ENCODE measurements at regions not wholly inside any gene's neighbourhood (a gene's known extent, or its start where the extent isn't known, plus 50 kb on each side); places are given as distances from the start of the nearest gene placed in this dataset.
"Not testable (repeated sequence)": the region's sequence is repeated elsewhere in the genome, so short reads cannot be mapped to it uniquely, and the experiment has no call there.

DNA sequence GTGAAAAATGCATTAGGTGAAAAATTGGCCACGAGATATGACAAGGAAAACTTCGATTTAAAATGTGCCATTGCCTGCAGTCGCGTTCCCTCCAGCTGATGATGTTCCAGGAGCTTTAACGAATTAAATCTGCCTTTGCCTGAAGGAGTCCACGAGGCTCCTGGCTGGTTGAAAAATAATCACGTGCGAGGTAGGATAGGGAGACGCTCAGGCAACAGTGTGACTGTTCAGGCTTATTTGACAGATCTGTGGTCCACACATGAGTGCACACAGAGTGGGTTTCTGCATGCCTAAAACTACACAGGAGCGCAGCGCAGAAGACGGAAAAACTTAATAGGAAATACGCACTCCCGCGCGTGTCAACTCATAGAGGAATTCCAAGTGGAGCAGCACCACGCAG, 204.0 kb upstream of the PITRM1 start:
- peaks cover 4% of the 10 kb centered on the region for H3K4me1 ChIP-seq (ENCODE audit: control insufficient read depth, insufficient read depth, low read length)
- no peaks in the 10 kb centered on the region for H3K27me3 ChIP-seq (ENCODE audit: control insufficient read depth in 1 of 2, insufficient read depth in 2 of 2, low read length in 2 of 2)
- H3K9me3 ChIP-seq (ENCODE audit: control insufficient read depth in 2 of 2, low read length in 2 of 2): peaks cover 0 to 4% of the 10 kb centered on the region in 2 donors
- no peak overlapping the region for H3K9ac ChIP-seq (ENCODE audit: low read length in 2 of 2)
- H3K36me3 ChIP-seq (ENCODE audit: control insufficient read depth in 2 of 2, insufficient read depth in 2 of 2, low read length in 2 of 2): no peaks in the 10 kb centered on the region
- H3K27ac ChIP-seq (ENCODE audit: low read length): no peak overlapping the region
- H3K4me3 ChIP-seq (ENCODE audit: low read length in 2 of 2): no peak overlapping the region

DNA sequence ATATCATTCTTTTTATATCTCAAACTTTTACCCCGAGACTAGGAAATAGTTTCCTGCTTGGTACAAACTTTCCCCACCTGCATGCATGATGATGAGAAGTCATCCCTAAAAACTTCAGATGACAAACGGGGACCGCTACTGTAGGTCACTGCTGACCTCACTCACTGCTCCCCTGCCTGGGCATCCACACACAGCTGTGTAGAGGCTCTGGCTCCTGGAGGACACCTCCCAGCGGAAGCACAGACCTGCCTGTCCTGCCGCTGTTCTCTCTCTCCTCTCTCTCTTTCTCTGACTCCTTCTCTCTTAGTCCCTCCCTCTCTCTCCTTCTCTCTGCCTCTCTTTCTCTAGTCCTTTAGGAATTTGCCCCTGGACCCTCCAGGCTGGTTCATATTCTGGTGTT, 202.9 kb upstream of the PITRM1 start:
- no peak overlapping the region for H3K9ac ChIP-seq (ENCODE audit: low read length in 2 of 2)
- H3K36me3 ChIP-seq (ENCODE audit: control insufficient read depth in 2 of 2, insufficient read depth in 2 of 2, low read length in 2 of 2): no peaks in the 10 kb centered on the region
- no peaks in the 10 kb centered on the region for H3K27me3 ChIP-seq (ENCODE audit: control insufficient read depth in 1 of 2, insufficient read depth in 2 of 2, low read length in 2 of 2)
- peaks cover 4% of the 10 kb centered on the region for H3K4me1 ChIP-seq (ENCODE audit: control insufficient read depth, insufficient read depth, low read length)
- no peak overlapping the region for H3K27ac ChIP-seq (ENCODE audit: low read length)
- no peak overlapping the region for H3K4me3 ChIP-seq (ENCODE audit: low read length in 2 of 2)
- H3K9me3 ChIP-seq (ENCODE audit: control insufficient read depth in 2 of 2, low read length in 2 of 2): peaks cover 0 to 4% of the 10 kb centered on the region in 2 donors

DNA sequence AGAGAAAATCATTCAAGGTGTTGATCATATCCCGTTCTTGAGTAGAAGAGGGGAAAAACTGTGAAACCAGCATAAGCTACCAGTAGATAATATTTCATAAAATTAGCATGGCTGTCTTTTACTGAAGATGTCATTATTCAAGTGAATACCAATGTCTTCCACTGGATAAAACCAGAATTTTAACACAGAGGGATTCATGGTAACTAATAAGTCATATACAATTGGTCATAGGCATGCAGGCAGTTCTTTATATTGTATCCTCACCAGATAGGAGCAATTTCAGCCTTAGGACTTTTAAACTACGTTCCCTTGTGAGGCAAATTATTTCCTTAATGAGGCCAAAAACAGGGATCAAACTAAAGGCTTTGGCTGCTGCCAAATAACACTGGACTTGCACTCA, 202.3 kb upstream of the PITRM1 start:
- H3K9ac ChIP-seq (ENCODE audit: low read length in 2 of 2): no peak overlapping the region
- peaks cover 4% of the 10 kb centered on the region for H3K4me1 ChIP-seq (ENCODE audit: control insufficient read depth, insufficient read depth, low read length)
- H3K27ac ChIP-seq (ENCODE audit: low read length): no peak overlapping the region
- H3K36me3 ChIP-seq (ENCODE audit: control insufficient read depth in 2 of 2, insufficient read depth in 2 of 2, low read length in 2 of 2): no peaks in the 10 kb centered on the region
- no peaks in the 10 kb centered on the region for H3K27me3 ChIP-seq (ENCODE audit: control insufficient read depth in 1 of 2, insufficient read depth in 2 of 2, low read length in 2 of 2)
- peaks cover 0 to 4% of the 10 kb centered on the region in 2 donors for H3K9me3 ChIP-seq (ENCODE audit: control insufficient read depth in 2 of 2, low read length in 2 of 2)
- no peak overlapping the region for H3K4me3 ChIP-seq (ENCODE audit: low read length in 2 of 2)

DNA sequence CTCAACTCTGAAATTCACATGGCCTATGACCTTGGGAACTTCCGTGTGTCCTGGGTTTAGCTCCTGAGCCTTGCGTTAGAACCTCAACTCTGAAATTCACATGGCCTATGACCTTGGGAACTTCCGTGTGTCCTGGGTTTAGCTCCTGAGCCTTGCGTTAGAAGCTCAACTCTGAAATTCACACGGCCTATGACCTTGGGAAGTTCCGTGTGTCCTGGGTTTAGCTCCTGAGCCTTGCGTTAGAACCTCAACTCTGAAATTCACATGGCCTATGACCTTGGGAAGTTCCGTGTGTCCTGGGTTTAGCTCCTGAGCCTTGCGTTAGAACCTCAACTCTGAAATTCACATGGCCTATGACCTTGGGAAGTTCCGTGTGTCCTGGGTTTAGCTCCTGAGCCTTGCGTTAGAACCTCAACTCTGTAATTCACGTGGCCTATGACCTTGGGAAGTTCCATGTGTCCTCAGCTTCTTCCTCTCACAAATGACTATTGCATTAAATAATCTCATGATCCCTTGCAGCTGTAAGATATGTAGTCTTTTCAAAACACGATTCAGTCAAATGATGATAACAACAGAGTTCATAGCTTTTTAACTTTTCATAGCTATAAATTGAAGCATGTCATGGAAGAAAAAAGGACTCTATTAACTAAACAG, 200.9 kb upstream of the PITRM1 start:
- not testable (repeated sequence) for H3K27ac ChIP-seq (ENCODE audit: low read length); H3K4me1 ChIP-seq (ENCODE audit: control insufficient read depth, insufficient read depth, low read length); H3K9ac ChIP-seq (ENCODE audit: low read length in 2 of 2)

DNA sequence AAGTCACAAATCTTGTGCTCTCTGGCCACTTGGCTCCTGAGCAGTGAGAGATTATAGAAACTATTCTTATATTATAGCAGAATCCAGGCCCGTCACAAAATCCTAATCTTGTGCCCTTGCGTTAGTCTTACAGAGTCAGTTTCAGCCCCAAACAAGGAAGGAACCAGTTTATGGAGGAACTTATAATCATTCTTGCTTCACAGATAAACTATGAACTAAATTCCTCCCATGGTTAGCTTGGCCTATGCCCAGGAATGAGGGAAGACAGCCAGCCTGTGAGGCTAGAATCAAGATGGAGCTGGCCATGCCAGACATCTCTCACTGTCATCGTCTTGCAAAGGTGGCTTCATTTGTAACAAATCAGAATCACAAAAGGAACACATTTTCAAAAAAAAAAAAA, 199.7 kb upstream of the PITRM1 start:
- H3K27me3 ChIP-seq (ENCODE audit: control insufficient read depth in 1 of 2, insufficient read depth in 2 of 2, low read length in 2 of 2): no peaks in the 10 kb centered on the region
- H3K27ac ChIP-seq (ENCODE audit: low read length): no peak overlapping the region
- no peaks in the 10 kb centered on the region for H3K36me3 ChIP-seq (ENCODE audit: control insufficient read depth in 2 of 2, insufficient read depth in 2 of 2, low read length in 2 of 2)
- no peak overlapping the region for H3K9ac ChIP-seq (ENCODE audit: low read length in 2 of 2)
- H3K9me3 ChIP-seq (ENCODE audit: control insufficient read depth in 2 of 2, low read length in 2 of 2): no peaks in the 10 kb centered on the region
- H3K4me3 ChIP-seq (ENCODE audit: low read length in 2 of 2): no peak overlapping the region
- H3K4me1 ChIP-seq (ENCODE audit: control insufficient read depth, insufficient read depth, low read length): peaks cover 4% of the 10 kb centered on the region

More for the DNA sequence above, 200.9 kb upstream of the PITRM1 start:
- not testable (repeated sequence) for H3K36me3 ChIP-seq (ENCODE audit: control insufficient read depth in 2 of 2, insufficient read depth in 2 of 2, low read length in 2 of 2); H3K9me3 ChIP-seq (ENCODE audit: control insufficient read depth in 2 of 2, low read length in 2 of 2); H3K27me3 ChIP-seq (ENCODE audit: control insufficient read depth in 1 of 2, insufficient read depth in 2 of 2, low read length in 2 of 2); H3K4me3 ChIP-seq (ENCODE audit: low read length in 2 of 2)

DNA sequence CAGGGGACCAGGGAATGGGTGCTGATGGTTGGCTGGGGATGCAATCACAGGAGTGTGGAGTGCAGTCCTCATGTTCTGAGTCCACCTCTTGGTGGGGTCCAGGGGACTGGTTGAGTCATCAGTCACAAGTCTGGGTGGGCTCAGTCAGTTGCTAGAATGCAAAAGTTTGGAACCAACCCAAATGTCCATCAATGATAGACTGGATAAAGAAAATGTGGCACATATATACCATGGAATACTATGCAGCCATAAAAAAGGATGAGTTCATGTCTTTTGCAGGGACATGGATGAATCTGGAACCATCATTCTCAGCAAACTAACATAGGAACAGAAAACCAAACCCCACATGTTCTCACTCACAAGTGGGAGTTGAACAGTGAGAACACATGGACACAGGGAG, 199.0 kb upstream of the PITRM1 start:
- not testable (repeated sequence) for H3K4me1 ChIP-seq (ENCODE audit: control insufficient read depth, insufficient read depth, low read length); H3K27me3 ChIP-seq (ENCODE audit: control insufficient read depth in 1 of 2, insufficient read depth in 2 of 2, low read length in 2 of 2); H3K27ac ChIP-seq (ENCODE audit: low read length); H3K4me3 ChIP-seq (ENCODE audit: low read length in 2 of 2); H3K9ac ChIP-seq (ENCODE audit: low read length in 2 of 2); H3K9me3 ChIP-seq (ENCODE audit: control insufficient read depth in 2 of 2, low read length in 2 of 2); H3K36me3 ChIP-seq (ENCODE audit: control insufficient read depth in 2 of 2, insufficient read depth in 2 of 2, low read length in 2 of 2)

DNA sequence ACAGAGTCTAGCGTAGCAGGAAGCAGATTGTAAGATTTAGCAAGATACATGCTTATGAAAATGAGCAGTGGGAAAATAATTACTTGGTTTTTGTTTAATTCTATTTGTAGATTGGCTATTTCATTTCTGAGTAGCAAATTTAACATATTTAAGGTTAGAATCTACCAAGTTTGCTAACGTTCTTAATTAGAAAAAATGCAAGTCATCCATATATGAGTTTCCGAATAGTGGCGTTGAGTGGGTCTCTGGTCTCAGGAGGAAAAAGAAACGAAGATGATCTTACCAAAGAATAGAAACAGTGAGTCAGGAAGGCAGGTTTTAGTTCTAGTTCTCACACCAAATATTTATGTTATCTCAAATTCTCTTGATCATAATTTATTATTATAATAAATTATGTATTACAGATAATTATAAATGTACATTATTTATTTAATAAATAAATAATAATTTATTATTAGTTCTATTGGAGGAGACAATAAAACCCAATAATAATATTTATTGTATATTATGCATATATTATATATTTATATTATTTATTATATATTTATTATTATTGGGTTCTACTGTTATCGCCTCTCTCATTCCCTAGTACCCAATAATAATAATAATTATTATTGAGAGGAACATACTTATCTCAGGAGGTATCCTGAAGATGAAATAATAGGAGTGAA, 194.3 kb upstream of the PITRM1 start:
- no peak overlapping the region for H3K9ac ChIP-seq (ENCODE audit: low read length in 2 of 2)
- H3K9me3 ChIP-seq (ENCODE audit: control insufficient read depth in 2 of 2, low read length in 2 of 2): no peaks in the 10 kb centered on the region
- no peaks in the 10 kb centered on the region for H3K4me1 ChIP-seq (ENCODE audit: control insufficient read depth, insufficient read depth, low read length)
- H3K27me3 ChIP-seq (ENCODE audit: control insufficient read depth in 1 of 2, insufficient read depth in 2 of 2, low read length in 2 of 2): no peaks in the 10 kb centered on the region
- H3K36me3 ChIP-seq (ENCODE audit: control insufficient read depth in 2 of 2, insufficient read depth in 2 of 2, low read length in 2 of 2): no peaks in the 10 kb centered on the region
- no peak overlapping the region for H3K4me3 ChIP-seq (ENCODE audit: low read length in 2 of 2)
- H3K27ac ChIP-seq (ENCODE audit: low read length): no peak overlapping the region

DNA sequence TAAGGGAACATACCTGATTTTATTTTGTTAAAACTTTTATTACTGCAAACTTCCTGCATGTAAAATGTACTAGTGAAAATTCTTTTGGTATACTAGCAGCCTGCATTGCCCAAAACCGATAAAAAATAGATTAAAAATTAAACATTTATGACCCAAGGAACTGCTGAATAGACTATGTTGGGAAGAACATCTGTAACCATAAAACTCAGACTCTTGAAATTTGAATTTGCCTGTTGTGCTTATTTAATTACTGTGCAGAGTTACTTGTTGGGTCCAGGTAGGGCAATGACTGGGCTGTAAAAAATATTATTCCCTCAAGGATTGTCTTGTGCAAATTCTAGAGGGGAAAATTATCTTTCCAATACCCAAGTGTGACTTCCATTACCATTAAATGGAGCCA, 193.5 kb upstream of the PITRM1 start:
- Histone ChIP-seq H3K9me3 (ENCODE audit: control insufficient read depth in 2 of 2, low read length in 2 of 2) (no peaks in the 10 kb centered on the region), H3K27ac (ENCODE audit: low read length) (no peak overlapping the region), H3K27me3 (ENCODE audit: control insufficient read depth in 1 of 2, insufficient read depth in 2 of 2, low read length in 2 of 2) (no peaks in the 10 kb centered on the region), H3K9ac (ENCODE audit: low read length in 2 of 2) (no peak overlapping the region), H3K36me3 (ENCODE audit: control insufficient read depth in 2 of 2, insufficient read depth in 2 of 2, low read length in 2 of 2) (no peaks in the 10 kb centered on the region), H3K4me3 (ENCODE audit: low read length in 2 of 2) (no peak overlapping the region), H3K4me1 (ENCODE audit: control insufficient read depth, insufficient read depth, low read length) (no peaks in the 10 kb centered on the region)

DNA sequence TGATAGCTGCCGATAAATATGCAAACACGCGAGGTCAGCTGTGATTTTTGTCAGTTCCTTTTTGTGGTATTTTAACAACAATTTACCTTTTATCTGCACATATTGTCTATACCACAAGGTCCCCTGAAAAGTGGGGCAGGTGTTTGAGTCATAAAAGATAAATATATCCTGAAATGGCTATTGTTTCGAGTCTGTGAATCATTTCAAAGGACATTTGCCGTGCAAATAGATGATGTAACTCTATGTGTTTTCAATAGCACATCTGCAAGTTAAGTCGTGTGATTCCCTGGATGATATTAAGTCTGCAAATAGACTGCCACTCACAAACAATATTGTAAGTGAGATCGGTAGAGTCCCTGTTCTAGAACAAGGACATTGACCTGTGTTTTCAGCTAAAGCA, 193.0 kb upstream of the PITRM1 start:
- Histone ChIP-seq H3K4me3 (ENCODE audit: low read length in 2 of 2) (no peak overlapping the region), H3K27ac (ENCODE audit: low read length) (no peak overlapping the region), H3K27me3 (ENCODE audit: control insufficient read depth in 1 of 2, insufficient read depth in 2 of 2, low read length in 2 of 2) (no peaks in the 10 kb centered on the region), H3K4me1 (ENCODE audit: control insufficient read depth, insufficient read depth, low read length) (no peaks in the 10 kb centered on the region), H3K9me3 (ENCODE audit: control insufficient read depth in 2 of 2, low read length in 2 of 2) (no peaks in the 10 kb centered on the region), H3K9ac (ENCODE audit: low read length in 2 of 2) (no peak overlapping the region), H3K36me3 (ENCODE audit: control insufficient read depth in 2 of 2, insufficient read depth in 2 of 2, low read length in 2 of 2) (no peaks in the 10 kb centered on the region)

DNA sequence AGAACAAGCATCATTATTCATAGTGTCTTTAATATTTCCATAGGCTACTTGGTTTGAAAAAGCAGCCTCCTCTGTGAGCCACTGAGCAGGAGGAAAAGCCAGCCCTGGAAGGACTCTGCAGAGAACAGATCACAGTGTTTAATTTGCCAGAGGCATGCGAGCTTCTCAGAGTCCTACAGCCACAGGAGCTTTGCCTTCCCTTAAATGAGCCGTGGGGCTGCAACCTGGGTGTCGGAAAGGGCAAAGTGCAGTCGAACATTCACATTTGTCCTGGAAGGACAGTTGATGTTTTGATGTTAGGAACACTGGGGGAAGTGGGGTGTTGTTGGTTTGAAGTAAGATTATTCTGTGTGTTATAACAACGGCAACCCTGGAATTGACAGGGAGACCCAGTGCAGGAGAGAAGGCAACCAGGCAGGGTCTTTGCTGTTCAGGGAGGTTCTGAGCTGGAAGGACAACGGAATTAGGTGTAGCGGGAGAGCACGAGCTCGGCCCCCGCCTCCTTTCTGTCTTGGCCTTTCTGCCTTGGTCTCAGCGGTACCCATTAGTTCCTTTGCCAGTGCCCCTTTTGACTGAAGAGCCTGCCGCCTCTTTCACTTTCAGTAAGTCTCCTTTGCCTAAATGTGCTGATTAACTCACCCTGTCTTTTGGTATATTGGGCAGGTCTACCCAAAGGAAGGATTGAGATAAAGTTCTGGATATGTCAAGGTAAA, 192.3 kb upstream of the PITRM1 start:
- no peak overlapping the region for H3K27ac ChIP-seq (ENCODE audit: low read length)
- no peaks in the 10 kb centered on the region for H3K27me3 ChIP-seq (ENCODE audit: control insufficient read depth in 1 of 2, insufficient read depth in 2 of 2, low read length in 2 of 2)
- H3K9me3 ChIP-seq (ENCODE audit: control insufficient read depth in 2 of 2, low read length in 2 of 2): no peaks in the 10 kb centered on the region
- no peak overlapping the region for H3K9ac ChIP-seq (ENCODE audit: low read length in 2 of 2)
- no peaks in the 10 kb centered on the region for H3K36me3 ChIP-seq (ENCODE audit: control insufficient read depth in 2 of 2, insufficient read depth in 2 of 2, low read length in 2 of 2)
- H3K4me1 ChIP-seq (ENCODE audit: control insufficient read depth, insufficient read depth, low read length): no peaks in the 10 kb centered on the region
- no peak overlapping the region for H3K4me3 ChIP-seq (ENCODE audit: low read length in 2 of 2)
